ENCODE measurements at regions not wholly inside any gene's neighbourhood (a gene's known extent, or its start where the extent isn't known, plus 50 kb on each side); places are given as distances from the start of the nearest gene placed in this dataset.

GRCh38 chr9:1539216-1539615 lies 475.9 kb upstream of the SMARCA2 start:
- no peaks in the 10 kb centered on the region for H3K9me2 ChIP-seq
- no peaks in the 10 kb centered on the region for H3K4me1 ChIP-seq (ENCODE audit: control insufficient read depth in 1 of 2, insufficient read depth in 2 of 2, low read depth in 1 of 2, low read length in 1 of 2)

More at GRCh38 chr9:1539216-1539615, 475.9 kb upstream of the SMARCA2 start:
- Histone ChIP-seq H3K79me2 (ENCODE audit: insufficient read depth) (no peaks in the 10 kb centered on the region), H3K9me3 (no peaks in the 10 kb centered on the region), H3K27ac (ENCODE audit: low read depth in 2 of 2, low read length in 1 of 2) (no peak overlapping the region), H3K27me3 (ENCODE audit: insufficient read depth) (no peaks in the 10 kb centered on the region), H3K9ac (no peak overlapping the region), H2AFZ (ENCODE audit: low read depth) (no peak overlapping the region), H3K4me2 (no peak overlapping the region), H3K4me3 (ENCODE audit: low read depth in 2 of 2, low read length in 1 of 2) (no peak overlapping the region), H3F3A (replicated peaks; ENCODE audit: insufficient read depth) (no peaks in the 10 kb centered on the region), H3K36me3 (replicated peaks in 1 of 2; ENCODE audit: control insufficient read depth in 1 of 2, insufficient read depth in 2 of 2, low read length in 1 of 2) (no peaks in the 10 kb centered on the region), H4K20me1 (ENCODE audit: insufficient read depth) (no peaks in the 10 kb centered on the region)
- WGBS (ENCODE audit: low lambda C conversion rate): 0% methylated on average over 2 of the region's 2 CpGs
- TF ChIP-seq NRF1 (IDR thresholded peaks at IDR 0.05; ENCODE audit: low read depth, low read length) (no peak), POLR2AphosphoS5 (IDR thresholded peaks at IDR 0.05; ENCODE audit: low read depth, low read length) (no peak), RXRA (IDR thresholded peaks at IDR 0.05; ENCODE audit: borderline replicate concordance, low read depth) (no peak), SMC3 (IDR thresholded peaks at IDR 0.05; ENCODE audit: low read depth, low read length) (no peak), EZH2phosphoT487 (IDR thresholded peaks at IDR 0.05; ENCODE audit: borderline replicate concordance, low read depth) (no peak), TEAD4 (IDR thresholded peaks at IDR 0.05; ENCODE audit: borderline replicate concordance, insufficient read depth) (no peak), NFIC (IDR thresholded peaks at IDR 0.05; ENCODE audit: borderline replicate concordance) (no peak), MAX (IDR thresholded peaks at IDR 0.05; ENCODE audit: low read depth) (no peak), FOXJ3 (CRISPR knock-in tag; IDR thresholded peaks at IDR 0.05) (no peak), GATA2 (CRISPR knock-in tag; IDR thresholded peaks at IDR 0.05) (no peak), FOXM1 (IDR thresholded peaks at IDR 0.05; ENCODE audit: low read depth) (no peak), ELF1 (IDR thresholded peaks at IDR 0.05) (no peak), FOSL2 (IDR thresholded peaks at IDR 0.05; ENCODE audit: borderline replicate concordance, low read depth) (no peak), USF1 (IDR thresholded peaks at IDR 0.05; ENCODE audit: borderline replicate concordance, low read depth) (no peak), RAD21 (IDR thresholded peaks at IDR 0.05; ENCODE audit: low read length) (no peak), CTCF (IDR thresholded peaks at IDR 0.05) (no peak)
- TF ChIP-seq, protein P1, sequence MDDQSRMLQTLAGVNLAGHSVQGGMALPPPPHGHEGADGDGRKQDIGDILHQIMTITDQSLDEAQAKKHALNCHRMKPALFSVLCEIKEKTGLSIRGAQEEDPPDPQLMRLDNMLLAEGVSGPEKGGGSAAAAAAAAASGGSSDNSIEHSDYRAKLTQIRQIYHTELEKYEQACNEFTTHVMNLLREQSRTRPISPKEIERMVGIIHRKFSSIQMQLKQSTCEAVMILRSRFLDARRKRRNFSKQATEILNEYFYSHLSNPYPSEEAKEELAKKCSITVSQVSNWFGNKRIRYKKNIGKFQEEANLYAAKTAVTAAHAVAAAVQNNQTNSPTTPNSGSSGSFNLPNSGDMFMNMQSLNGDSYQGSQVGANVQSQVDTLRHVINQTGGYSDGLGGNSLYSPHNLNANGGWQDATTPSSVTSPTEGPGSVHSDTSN (IDR thresholded peaks at IDR 0.05): no peak
- CTCF ChIA-PET: no interaction called here
- no peak for DNase-seq
- POLR2A ChIA-PET: no interaction called here
